Kidney (tissue), 13 donors: ENCODE measurements at regions not wholly inside any gene's neighbourhood (a gene's known extent, or its start where the extent isn't known, plus 50 kb on each side); places are given as distances from the start of the nearest gene placed in this dataset.

Source experiments
- DNase-seq, 5 donors: peaks; one replicate each; pipeline ENCODE4 v3.0.0-alpha.2; 2013 to 2020
- FAIRE-seq: peaks from 2 replicates; lab custom pipeline; 2012; peaks lifted over from hg19 to GRCh38; lab: Jason Lieb, UNC
- H3K27ac ChIP-seq, 2 donors: one replicate each; pipeline ENCODE4 v1.7.0; 2013; ENCODE audit warnings: low read depth in 2 of 2, low read length in 2 of 2, inconsistent platforms in 1 of 2
- H3K27me3 ChIP-seq: one replicate; pipeline ENCODE4 v1.7.1; 2013; ENCODE audit warnings: low read length, inconsistent platforms; ENCODE audit not compliant: control insufficient read depth, insufficient read depth
- H3K36me3 ChIP-seq, 3 donors: one replicate each; pipeline versions ENCODE4 v1.7.0 to v1.7.1; 2013; ENCODE audit warnings: low read length in 3 of 3, control low read depth in 1 of 3, inconsistent platforms in 1 of 3; ENCODE audit not compliant: insufficient read depth in 3 of 3, control insufficient read depth in 2 of 3
- H3K4me1 ChIP-seq, 3 donors: one replicate each; pipeline versions ENCODE4 v1.7.0 to v1.7.1; 2013; ENCODE audit warnings: low read length in 3 of 3, inconsistent platforms in 1 of 3, low read depth in 1 of 3; ENCODE audit not compliant: control insufficient read depth in 2 of 3, insufficient read depth in 2 of 3
- H3K4me3 ChIP-seq, 3 donors: one replicate each; pipeline versions ENCODE4 v1.7.0 to v1.8.1; 2013; ENCODE audit warnings: low read length in 3 of 3, control low read depth in 1 of 3, inconsistent platforms in 1 of 3
- H3K9ac ChIP-seq, 3 donors: one replicate each; pipeline versions ENCODE4 v1.7.0 to v1.7.1; 2013; ENCODE audit warnings: low read length in 3 of 3, control low read depth in 1 of 3, inconsistent platforms in 1 of 3
- H3K9me3 ChIP-seq, 3 donors: one replicate each; pipeline versions ENCODE4 v1.7.0 to v1.7.1; 2013; ENCODE audit warnings: low read length in 3 of 3, control low read depth in 1 of 3, inconsistent platforms in 1 of 3; ENCODE audit not compliant: control insufficient read depth in 2 of 3, insufficient read depth in 1 of 3
- CTCF ChIP-seq: IDR thresholded peaks from 3 replicates; pipeline ENCODE4 v1.5.1; 2012; ENCODE audit warnings: mild to moderate bottlenecking, moderate library complexity, borderline replicate concordance; ENCODE audit not compliant: insufficient read depth; ENCODE audit errors: extremely low read depth
- intact Hi-C: fragments of 100-400 bp; cut with DNase I; formaldehyde crosslinking; loops from one replicate; pipeline ENCODE4 v1.11.1; 2022
- donor health status: control.
- donor health status: control.
- donor health status: control.
- donor health status: control.
- donor health status: control.
- donor health status: DM: yes; HTN: yes; CAD: no.
- donor health status: Normal renal cell carcinoma (clear cell type).

- no peak overlapping the region for H3K4me3 ChIP-seq
- H3K9ac ChIP-seq, result no peak overlapping the region
- DNase-seq (no peak), FAIRE-seq (no peak)
- intact Hi-C loops, result no loop called here
- no peaks in the 10 kb centered on the region for H3K9me3 ChIP-seq
- TF ChIP-seq CTCF, result no peak
- H3K36me3 ChIP-seq, result no peaks in the 10 kb centered on the region
- no peaks in the 10 kb centered on the region for H3K27me3 ChIP-seq
- H3K4me1 ChIP-seq, result no peaks in the 10 kb centered on the region
- H3K27ac ChIP-seq, result no peak overlapping the region
Observed at GRCh38 chr20:52448513-52449232, 257.1 kb upstream of the ZFP64 start.

GRCh38 chr20:52447225-52447551 lies 255.6 kb upstream of the ZFP64 start:
- H3K27ac ChIP-seq, result no peak overlapping the region
- FAIRE-seq (no peak), DNase-seq (no peak)
- no peaks in the 10 kb centered on the region for H3K4me1 ChIP-seq
- TF ChIP-seq CTCF, result no peak
- H3K27me3 ChIP-seq, result no peaks in the 10 kb centered on the region
- intact Hi-C loops, result no loop called here
- H3K36me3 ChIP-seq, result no peaks in the 10 kb centered on the region
- H3K9ac ChIP-seq, result no peak overlapping the region
- H3K9me3 ChIP-seq, result no peaks in the 10 kb centered on the region
- no peak overlapping the region for H3K4me3 ChIP-seq

GRCh38 chr20:52446421-52447224 lies 255.0 kb upstream of the ZFP64 start:
- Histone ChIP-seq H3K9ac (no peak overlapping the region), H3K27me3 (no peaks in the 10 kb centered on the region), H3K4me3 (no peak overlapping the region), H3K36me3 (no peaks in the 10 kb centered on the region), H3K27ac (no peak overlapping the region), H3K4me1 (no peaks in the 10 kb centered on the region), H3K9me3 (no peaks in the 10 kb centered on the region)
- FAIRE-seq (no peak), DNase-seq (no peak)
- no peak for TF ChIP-seq CTCF
- intact Hi-C loops, result no loop called here
